ENCODE measurements at regions not wholly inside any gene's neighbourhood (a gene's known extent, or its start where the extent isn't known, plus 50 kb on each side); places are given as distances from the start of the nearest gene placed in this dataset.

GRCh38 chr11:71201936-71202597 is 50.3 kb downstream of the SHANK2 start:
- DNase-seq (ENCODE audit: low spot score in 2 of 2) (no peak), ATAC-seq (no peak)
- H3K36me3 Mint-ChIP-seq = no peaks in the 10 kb centered on the region
- no peaks in the 10 kb centered on the region for H3K9me3 Mint-ChIP-seq
- no peak overlapping the region for H3K27ac Mint-ChIP-seq

- H3K9me3 Mint-ChIP-seq = no peaks in the 10 kb centered on the region
- ATAC-seq (no peak), DNase-seq (ENCODE audit: low spot score in 2 of 2) (no peak)
- no peaks in the 10 kb centered on the region for H3K36me3 Mint-ChIP-seq
- H3K27ac Mint-ChIP-seq = no peak overlapping the region
Measured at GRCh38 chr11:71201231-71201630, 51.1 kb downstream of the SHANK2 start.

DNA sequence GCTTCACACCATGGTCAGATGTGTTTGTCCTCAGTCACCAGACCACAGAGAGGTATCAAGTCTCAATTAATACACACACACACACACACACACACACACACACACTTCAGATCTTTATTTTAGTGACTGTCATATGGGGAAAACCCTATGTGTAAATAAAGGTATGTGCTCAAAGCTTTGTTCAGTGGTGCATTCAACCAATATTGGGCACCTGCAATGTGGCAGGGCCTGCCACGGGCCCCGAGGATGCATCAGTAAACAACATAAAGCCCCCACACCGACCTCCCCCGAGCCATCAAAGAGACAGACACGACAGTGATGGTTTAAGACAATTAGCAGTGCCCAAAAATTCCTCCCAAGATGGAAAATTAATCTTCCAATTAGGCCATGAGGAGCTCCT is 51.6 kb downstream of the SHANK2 start:
- ATAC-seq (no peak), DNase-seq (ENCODE audit: low spot score in 2 of 2) (no peak)
- no peaks in the 10 kb centered on the region for H3K36me3 Mint-ChIP-seq
- H3K9me3 Mint-ChIP-seq = no peaks in the 10 kb centered on the region
- H3K27ac Mint-ChIP-seq = no peak overlapping the region

DNA sequence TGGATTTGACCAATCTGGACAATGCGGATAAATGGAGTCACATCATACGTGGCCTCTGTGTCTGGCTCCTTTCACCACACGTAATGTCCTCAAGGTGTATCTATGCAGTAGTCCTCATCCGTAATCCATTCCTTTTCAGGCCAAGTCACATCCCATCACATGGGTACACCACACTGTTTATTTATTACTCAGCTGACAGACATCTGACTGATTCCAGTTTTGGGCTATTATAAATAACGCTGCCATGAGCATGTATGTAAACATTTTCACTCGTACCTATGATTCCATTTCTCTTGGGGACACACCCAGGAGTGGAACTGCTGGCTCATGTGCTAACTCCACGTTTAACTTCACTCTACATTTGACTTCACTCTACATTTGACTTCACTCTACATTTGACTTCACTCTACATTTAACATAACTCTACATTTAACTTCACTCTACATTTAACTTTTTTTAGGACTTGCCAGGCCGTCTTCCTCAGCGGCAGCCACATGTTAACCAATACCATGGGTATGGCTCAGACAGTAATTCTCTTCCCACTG is 52.1 kb downstream of the SHANK2 start:
- Mint-ChIP-seq H3K9me3 (no peaks in the 10 kb centered on the region), H3K36me3 (no peaks in the 10 kb centered on the region), H3K27ac (no peak overlapping the region)
- ATAC-seq (no peak), DNase-seq (ENCODE audit: low spot score in 2 of 2) (no peak)

- ATAC-seq = no peak
Measured at GRCh38 chr11:71199226-71199820, 53.1 kb downstream of the SHANK2 start.

GRCh38 chr11:71198823-71199165 is 53.6 kb downstream of the SHANK2 start:
- ATAC-seq = no peak
- H3K9me3 Mint-ChIP-seq = no peaks in the 10 kb centered on the region
- no peak overlapping the region for H3K27ac Mint-ChIP-seq
- DNase-seq (ENCODE audit: low spot score in 2 of 2) = no peak
- no peaks in the 10 kb centered on the region for H3K36me3 Mint-ChIP-seq

More at GRCh38 chr11:71199226-71199820, 53.1 kb downstream of the SHANK2 start:
- Mint-ChIP-seq H3K27ac (no peak overlapping the region), H3K36me3 (no peaks in the 10 kb centered on the region), H3K9me3 (no peaks in the 10 kb centered on the region)
- no peak for DNase-seq (ENCODE audit: low spot score in 2 of 2)

GRCh38 chr11:71198141-71198822 is 54.1 kb downstream of the SHANK2 start:
- H3K36me3 Mint-ChIP-seq = no peaks in the 10 kb centered on the region

DNA sequence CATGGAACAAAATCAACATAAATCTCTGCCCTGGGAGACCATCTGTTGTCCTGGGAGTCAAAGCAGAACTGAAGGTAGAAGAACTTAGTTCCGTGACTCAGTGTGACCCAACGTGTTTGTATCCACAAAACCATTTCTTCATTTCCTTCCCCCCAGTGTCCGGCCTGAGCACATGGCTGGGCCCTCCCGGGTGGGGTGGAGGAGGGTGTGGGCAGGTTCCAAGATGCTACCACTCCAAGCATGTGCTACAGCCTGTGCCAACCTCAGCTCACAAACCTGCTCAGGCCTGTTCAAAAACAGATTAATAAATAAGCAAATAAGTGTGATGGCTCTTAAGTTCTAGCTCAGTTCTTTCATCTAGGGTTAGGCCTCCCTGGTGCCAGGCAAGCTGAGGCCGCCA is 55.3 kb downstream of the SHANK2 start:
- Mint-ChIP-seq H3K27ac (no peak overlapping the region), H3K36me3 (no peaks in the 10 kb centered on the region), H3K9me3 (no peaks in the 10 kb centered on the region)
- DNase-seq (ENCODE audit: low spot score in 2 of 2) = no peak
- ATAC-seq = no peak

More at GRCh38 chr11:71198141-71198822, 54.1 kb downstream of the SHANK2 start:
- Mint-ChIP-seq H3K9me3 (no peaks in the 10 kb centered on the region), H3K27ac (no peak overlapping the region)
- DNase-seq (ENCODE audit: low spot score in 2 of 2) (no peak), ATAC-seq (no peak)

DNA sequence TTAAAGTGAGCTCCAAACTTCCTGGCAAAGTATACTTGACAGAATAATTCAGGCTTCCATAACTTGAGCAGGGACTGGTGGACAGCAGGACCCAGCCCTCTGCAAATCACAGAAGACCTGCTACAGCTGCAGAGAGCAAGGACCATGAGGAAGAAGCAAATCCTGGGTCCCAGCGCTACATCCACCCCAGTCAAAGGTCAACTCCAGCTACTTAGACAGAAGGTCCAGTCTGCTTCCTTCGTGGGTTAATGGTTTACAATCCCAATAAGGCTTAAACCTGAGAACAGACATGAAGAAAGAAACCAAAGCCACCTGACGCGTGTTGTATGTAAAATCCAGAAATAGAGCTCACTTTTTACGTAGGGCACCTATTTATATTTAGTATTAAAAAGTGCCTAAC is 57.7 kb downstream of the SHANK2 start:
- no peaks in the 10 kb centered on the region for H3K9me3 Mint-ChIP-seq
- ATAC-seq (no peak), DNase-seq (ENCODE audit: low spot score in 2 of 2) (no peak)
- no peaks in the 10 kb centered on the region for H3K36me3 Mint-ChIP-seq
- H3K27ac Mint-ChIP-seq = no peak overlapping the region

GRCh38 chr11:71193431-71193830 is 58.9 kb downstream of the SHANK2 start:
- Mint-ChIP-seq H3K27ac (no peak overlapping the region), H3K36me3 (no peaks in the 10 kb centered on the region), H3K9me3 (no peaks in the 10 kb centered on the region)
- DNase-seq (ENCODE audit: low spot score in 2 of 2) (no peak), ATAC-seq (no peak)

DNA sequence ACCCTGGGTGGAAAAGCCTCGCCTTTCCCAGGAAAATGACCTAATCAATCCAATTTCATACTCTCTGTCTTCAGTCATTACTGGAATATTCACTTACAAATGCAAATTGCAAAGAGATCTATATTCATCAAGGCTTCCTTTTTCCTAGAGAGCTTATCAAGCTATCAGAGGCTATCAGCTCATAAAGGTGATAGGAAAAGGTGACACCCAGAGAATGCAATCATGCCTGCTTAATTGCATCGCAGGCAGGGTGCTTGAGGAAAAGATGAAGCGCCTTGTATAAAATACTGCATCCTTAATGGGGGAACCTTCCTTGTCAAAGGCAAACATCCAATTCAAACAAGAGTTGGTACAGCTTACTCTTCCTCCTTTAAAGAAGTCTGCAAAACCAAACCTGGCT is 59.7 kb downstream of the SHANK2 start:
- H3K27ac Mint-ChIP-seq = no peak overlapping the region
- ATAC-seq (no peak), DNase-seq (ENCODE audit: low spot score in 2 of 2) (no peak)
- H3K9me3 Mint-ChIP-seq = no peaks in the 10 kb centered on the region
- no peaks in the 10 kb centered on the region for H3K36me3 Mint-ChIP-seq

DNA sequence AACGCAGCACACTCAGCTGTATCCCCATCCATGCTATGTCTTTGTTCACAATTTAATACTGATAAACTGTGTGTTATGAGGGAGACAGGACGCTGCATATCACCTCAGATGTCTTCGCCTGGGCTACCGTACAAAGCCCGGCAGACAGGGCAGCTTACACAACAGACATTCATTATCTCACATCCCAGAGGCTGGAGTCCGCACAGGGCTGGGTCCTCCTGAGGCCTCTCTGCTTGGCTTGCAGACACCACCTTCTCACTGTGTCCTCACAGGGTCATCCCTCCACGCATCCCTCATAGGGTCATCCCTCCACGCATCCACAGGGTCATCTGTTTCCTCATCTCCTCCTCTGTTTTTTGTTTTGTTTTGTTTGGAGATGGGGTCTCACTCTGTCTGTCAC is 61.2 kb downstream of the SHANK2 start:
- DNase-seq (ENCODE audit: low spot score in 2 of 2) (no peak), ATAC-seq (no peak)
- Mint-ChIP-seq H3K9me3 (no peaks in the 10 kb centered on the region), H3K36me3 (no peaks in the 10 kb centered on the region), H3K27ac (peak overlapping the region in 1 of 2 donors; percentile 36)

- DNase-seq (ENCODE audit: low spot score in 2 of 2) (no peak), ATAC-seq (no peak)
- no peaks in the 10 kb centered on the region for H3K36me3 Mint-ChIP-seq
- H3K27ac Mint-ChIP-seq = no peak overlapping the region
- no peaks in the 10 kb centered on the region for H3K9me3 Mint-ChIP-seq
Measured at GRCh38 chr11:71190551-71190950, 61.8 kb downstream of the SHANK2 start.

GRCh38 chr11:71189768-71190315 is 62.5 kb downstream of the SHANK2 start:
- DNase-seq (ENCODE audit: low spot score in 2 of 2) = no peak
- ATAC-seq = no peak
- no peak overlapping the region for H3K27ac Mint-ChIP-seq
- H3K36me3 Mint-ChIP-seq = no peaks in the 10 kb centered on the region
- no peaks in the 10 kb centered on the region for H3K9me3 Mint-ChIP-seq

- no peaks in the 10 kb centered on the region for H3K36me3 Mint-ChIP-seq
- H3K27ac Mint-ChIP-seq = no peak overlapping the region
- DNase-seq (ENCODE audit: low spot score in 2 of 2) (no peak), ATAC-seq (no peak)
- no peaks in the 10 kb centered on the region for H3K9me3 Mint-ChIP-seq
Measured at GRCh38 chr11:71188886-71189767, 63.2 kb downstream of the SHANK2 start.

- DNase-seq (ENCODE audit: low spot score in 2 of 2) = no peak
- Mint-ChIP-seq H3K36me3 (no peaks in the 10 kb centered on the region), H3K27ac (no peak overlapping the region), H3K9me3 (no peaks in the 10 kb centered on the region)
- ATAC-seq = no peak
Measured at GRCh38 chr11:71188073-71188472, 64.3 kb downstream of the SHANK2 start.

DNA sequence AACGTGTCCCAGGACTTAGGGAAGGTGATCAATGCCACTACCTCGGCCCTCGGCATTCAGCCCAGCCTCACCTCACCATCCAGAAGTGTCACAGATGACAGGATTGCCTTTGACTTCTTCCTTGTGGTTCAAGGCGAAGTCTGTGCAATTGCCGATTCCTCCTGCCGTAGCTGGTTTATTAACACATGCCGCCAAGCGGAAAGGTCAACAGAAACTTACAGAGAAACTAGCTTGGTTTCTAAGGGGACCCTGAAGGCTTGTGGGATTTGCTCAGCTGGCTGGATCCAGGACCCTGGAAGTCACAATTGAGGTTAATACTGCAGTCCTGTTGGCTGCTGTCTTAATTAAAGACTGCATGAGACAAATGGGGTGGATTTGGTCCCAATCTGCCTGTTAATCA is 65.6 kb downstream of the SHANK2 start:
- Mint-ChIP-seq H3K9me3 (no peaks in the 10 kb centered on the region), H3K36me3 (no peaks in the 10 kb centered on the region), H3K27ac (no peak overlapping the region)
- ATAC-seq = no peak
- DNase-seq (ENCODE audit: low spot score in 2 of 2) = no peak
